ENCODE measurements at regions not wholly inside any gene's neighbourhood (a gene's known extent, or its start where the extent isn't known, plus 50 kb on each side); places are given as distances from the start of the nearest gene placed in this dataset.

DNA sequence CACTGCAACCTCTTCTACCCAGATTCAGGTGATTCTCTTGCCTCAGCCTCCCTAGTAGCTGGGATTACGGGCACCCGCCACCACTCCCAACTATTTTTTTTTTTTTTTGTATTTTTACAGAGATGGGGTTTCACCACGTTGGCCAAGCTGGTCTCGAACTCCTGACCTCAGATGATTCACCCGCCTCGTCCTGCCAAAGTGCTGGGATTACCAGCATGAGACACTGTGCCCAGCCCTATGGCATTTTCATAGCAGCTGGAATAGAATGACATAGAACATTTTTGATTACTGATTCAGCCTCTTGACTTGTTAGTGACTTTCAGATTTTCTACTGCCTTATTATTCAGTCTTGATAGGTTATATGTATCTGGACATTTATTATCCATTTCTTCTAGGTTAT lies 1046.2 kb downstream of the AMY1C start:
- TF ChIP-seq CTCF (IDR thresholded peaks at IDR 0.05) (no peak), EP300 (IDR thresholded peaks at IDR 0.05) (no peak)
